GM18870 (cell line): ENCODE measurements at regions not wholly inside any gene's neighbourhood (a gene's known extent, or its start where the extent isn't known, plus 50 kb on each side); places are given as distances from the start of the nearest gene placed in this dataset.
"Not testable (repeated sequence)": the region's sequence is repeated elsewhere in the genome, so short reads cannot be mapped to it uniquely, and the experiment has no call there.

Source experiments
- ATAC-seq: cut with Tn5 transposase; IDR thresholded peaks from one replicate; pipeline ENCODE4 v1.9.1; 2021; ENCODE audit warnings: moderate library complexity; ENCODE audit not compliant: unreplicated experiment

GRCh38 chr4:49322610-49323572 lies 336.8 kb downstream of the CWH43 start:
- ATAC-seq: not testable (repeated sequence)

GRCh38 chr4:49323573-49323940 lies 337.5 kb downstream of the CWH43 start:
- ATAC-seq: not testable (repeated sequence)
